ENCODE measurements at regions not wholly inside any gene's neighbourhood (a gene's known extent, or its start where the extent isn't known, plus 50 kb on each side); places are given as distances from the start of the nearest gene placed in this dataset.
"Not testable (repeated sequence)": the region's sequence is repeated elsewhere in the genome, so short reads cannot be mapped to it uniquely, and the experiment has no call there.

GRCh38 chr2:87334888-87335287 lies 313.2 kb upstream of the PLGLB1 start:
- TF ChIP-seq CTCF, POLR2A (IDR thresholded peaks at IDR 0.05): not testable (repeated sequence)
